H1 (cell line): ENCODE measurements at regions not wholly inside any gene's neighbourhood (a gene's known extent, or its start where the extent isn't known, plus 50 kb on each side); places are given as distances from the start of the nearest gene placed in this dataset.
A peak's percentile ranks its signal among the peaks of the same experiment; 100 is the strongest.

ENCODE experiments used
- CTCF ChIA-PET: fragments of 300-600 bp; sonication (Branson Sonifier 250); formaldehyde crosslinking; loops from one replicate; lab custom pipeline; 2021; ENCODE audit not compliant: partially characterized antibody; lab: Charles Lee
- POLR2A ChIA-PET: fragments of 300-600 bp; sonication (Branson Sonifier 250); formaldehyde crosslinking; loops from one replicate; lab custom pipeline; 2021; ENCODE audit warnings: inconsistent platforms; ENCODE audit not compliant: partially characterized antibody; lab: Charles Lee
- DNase-seq, 2 experiments: peaks; one replicate each; pipeline versions ENCODE4 v3.0.0 to v3.0.0-alpha.2; 2010 to 2022; ENCODE audit warnings: low spot score in 2 of 2, low read depth in 1 of 2, mixed read lengths in 1 of 2
- FAIRE-seq: peaks from 2 replicates; lab custom pipeline; 2011; peaks lifted over from hg19 to GRCh38; lab: Jason Lieb, UNC
- H2AFZ ChIP-seq: 2 replicates; pipeline ENCODE4 v1.8.1; 2012; ENCODE audit warnings: low read length, inconsistent platforms
- H2AK5ac ChIP-seq: 2 replicates; pipeline ENCODE4 v1.6.1; 2013; ENCODE audit warnings: low read depth, low read length
- H2BK120ac ChIP-seq: replicated peaks from 2 replicates; pipeline ENCODE3; 2013; ENCODE audit warnings: low read depth, low read length, inconsistent platforms
- H2BK12ac ChIP-seq: 2 replicates; pipeline ENCODE4 v1.6.1; 2013; ENCODE audit warnings: low read depth, low read length
- H2BK15ac ChIP-seq: 2 replicates; pipeline ENCODE4 v1.6.1; 2013; ENCODE audit warnings: low read length
- H2BK20ac ChIP-seq: 2 replicates; pipeline ENCODE4 v1.6.1; 2013; ENCODE audit warnings: low read length
- H2BK5ac ChIP-seq: 2 replicates; pipeline ENCODE4 v1.6.1; 2013; ENCODE audit warnings: low read depth, low read length
- H3K14ac ChIP-seq: 2 replicates; pipeline ENCODE4 v1.6.1; 2013; ENCODE audit warnings: inconsistent platforms; ENCODE audit not compliant: insufficient read length
- H3K18ac ChIP-seq: 2 replicates; pipeline ENCODE4 v1.6.1; 2013; ENCODE audit warnings: low read length; ENCODE audit errors: extremely low read depth
- H3K23ac ChIP-seq: 2 replicates; pipeline ENCODE4 v1.6.1; 2013; ENCODE audit warnings: inconsistent platforms; ENCODE audit not compliant: insufficient read length
- H3K23me2 ChIP-seq: 2 replicates; pipeline ENCODE4 v1.6.1; 2013; ENCODE audit warnings: low read depth, low read length
- H3K27ac ChIP-seq: 2 replicates; pipeline ENCODE4 v1.6.1; 2011; ENCODE audit warnings: low read depth, low read length, inconsistent platforms
- H3K27me3 ChIP-seq, 4 experiments: replicated peaks in 1 of 4; 1 replicate in 1 of 4; 2 replicates in 3 of 4; pipeline versions ENCODE4 v1.6.1 to v1.8.1; 2011 to 2013; ENCODE audit warnings: low read length in 3 of 4, mild to moderate bottlenecking in 3 of 4, inconsistent platforms in 2 of 4, mixed read lengths in 2 of 4, moderate library complexity in 1 of 4; ENCODE audit not compliant: control insufficient read depth in 3 of 4, insufficient read depth in 3 of 4; ENCODE audit errors: extremely low read depth in 1 of 4
- H3K36me3 ChIP-seq, 4 experiments: 2 replicates each; pipeline versions ENCODE4 v1.6.1 to v1.8.1; 2011 to 2013; ENCODE audit warnings: mild to moderate bottlenecking in 4 of 4, low read length in 3 of 4, moderate library complexity in 2 of 4, control low read depth in 1 of 4, inconsistent platforms in 1 of 4; ENCODE audit not compliant: insufficient read depth in 4 of 4, control insufficient read depth in 2 of 4
- H3K4ac ChIP-seq: replicated peaks from 2 replicates; pipeline ENCODE3; 2013; ENCODE audit warnings: low read length, low read depth, mixed read lengths, inconsistent platforms; ENCODE audit not compliant: insufficient read length
- H3K4me1 ChIP-seq, 4 experiments: replicated peaks in 1 of 4; 1 replicate in 1 of 4; 2 replicates in 3 of 4; pipeline versions ENCODE4 v1.6.1 to v1.8.1; 2011 to 2013; ENCODE audit warnings: low read length in 3 of 4, inconsistent platforms in 2 of 4, mixed read lengths in 1 of 4; ENCODE audit not compliant: insufficient read depth in 4 of 4, control insufficient read depth in 3 of 4
- H3K4me2 ChIP-seq, 2 experiments: 2 replicates each; pipeline versions ENCODE4 v1.6.1 to v1.8.1; 2011 to 2013; ENCODE audit warnings: low read depth in 2 of 2, low read length in 2 of 2, control low read depth in 1 of 2, inconsistent platforms in 1 of 2, mild to moderate bottlenecking in 1 of 2; ENCODE audit not compliant: insufficient read depth in 1 of 2
- H3K4me3 ChIP-seq, 4 experiments: fragments of 200-600, 300-600 bp in 1 of 4; sonication (generic), shearing (Covaris generic), sonication (Bioruptor Twin) in 1 of 4; 2 replicates each; pipeline versions ENCODE4 v1.5.1 to v1.8.1; 2011 to 2016; ENCODE audit warnings: low read length in 4 of 4, low read depth in 3 of 4, control low read depth in 2 of 4, inconsistent platforms in 2 of 4, mild to moderate bottlenecking in 2 of 4, mixed read lengths in 1 of 4, moderate library complexity in 1 of 4; ENCODE audit not compliant: insufficient read depth in 2 of 4; ENCODE audit errors: extremely low read depth in 1 of 4
- H3K56ac ChIP-seq: replicated peaks from 2 replicates; pipeline ENCODE3; 2013; ENCODE audit warnings: low read depth, mild to moderate bottlenecking, mixed read lengths, low read length, inconsistent platforms; ENCODE audit not compliant: insufficient read length
- H3K79me1 ChIP-seq: 2 replicates; pipeline ENCODE4 v1.6.1; 2013; ENCODE audit warnings: low read depth, low read length, control low read depth
- H3K79me2 ChIP-seq, 2 experiments: 2 replicates each; pipeline versions ENCODE4 v1.6.1 to v1.8.1; 2012 to 2013; ENCODE audit warnings: low read length in 2 of 2, mild to moderate bottlenecking in 2 of 2, inconsistent platforms in 1 of 2; ENCODE audit not compliant: insufficient read depth in 2 of 2, control insufficient read depth in 1 of 2
- H3K9ac ChIP-seq, 4 experiments: replicated peaks in 1 of 4; 1 replicate in 1 of 4; 2 replicates in 3 of 4; pipeline versions ENCODE4 v1.6.1 to v1.8.1; 2011 to 2013; ENCODE audit warnings: low read depth in 3 of 4, low read length in 3 of 4, control low read depth in 2 of 4, mild to moderate bottlenecking in 2 of 4, moderate library complexity in 2 of 4, inconsistent platforms in 1 of 4; ENCODE audit errors: extremely low read depth in 1 of 4
- H3K9me3 ChIP-seq, 2 experiments: 2 replicates each; pipeline versions ENCODE4 v1.6.1 to v1.8.1; 2012 to 2013; ENCODE audit warnings: mild to moderate bottlenecking in 2 of 2, moderate library complexity in 2 of 2, control low read depth in 1 of 2, inconsistent platforms in 1 of 2, low read depth in 1 of 2, low read length in 1 of 2, mixed read lengths in 1 of 2; ENCODE audit not compliant: insufficient read depth in 2 of 2
- H4K20me1 ChIP-seq, 2 experiments: replicated peaks in 1 of 2; 2 replicates each; pipeline versions ENCODE3 to v1.8.1; 2011 to 2013; ENCODE audit warnings: inconsistent platforms in 2 of 2, low read length in 2 of 2, mild to moderate bottlenecking in 1 of 2; ENCODE audit not compliant: insufficient read depth in 2 of 2, control insufficient read depth in 1 of 2
- H4K5ac ChIP-seq: 2 replicates; pipeline ENCODE4 v1.6.1; 2013; ENCODE audit warnings: low read length, low read depth, mixed read lengths, inconsistent platforms; ENCODE audit not compliant: insufficient read length
- H4K8ac ChIP-seq: 2 replicates; pipeline ENCODE4 v1.8.0; 2013; ENCODE audit warnings: mild to moderate bottlenecking, moderate library complexity, low read length, inconsistent platforms; ENCODE audit not compliant: insufficient read depth; ENCODE audit errors: extremely low read depth
- H4K91ac ChIP-seq: replicated peaks from 2 replicates; pipeline ENCODE3; 2013; ENCODE audit warnings: low read length, mixed read lengths, inconsistent platforms; ENCODE audit not compliant: insufficient read length
- BACH1 ChIP-seq: IDR thresholded peaks from 2 replicates; pipeline ENCODE4 v1.6.1; 2012; ENCODE audit warnings: low read length, improper control_type of control experiment
- CEBPB ChIP-seq: IDR thresholded peaks from 2 replicates; pipeline ENCODE4 v1.6.1; 2012; ENCODE audit warnings: low read depth, low read length
- CREB1 ChIP-seq: IDR thresholded peaks from 2 replicates; pipeline ENCODE4 v1.6.1; 2012; ENCODE audit warnings: inconsistent platforms
- GABPA ChIP-seq: IDR thresholded peaks from 2 replicates; pipeline ENCODE4 v1.6.1; 2011; ENCODE audit warnings: mild to moderate bottlenecking, low read length, moderate library complexity, borderline replicate concordance; ENCODE audit not compliant: insufficient read depth
- HDAC2 ChIP-seq, 2 experiments: fragments of 300-600 bp in 1 of 2; sonication (generic) in 1 of 2; IDR thresholded peaks; 2 replicates each; pipeline ENCODE4 v1.6.1; 2011 to 2012; ENCODE audit warnings: low read depth in 2 of 2, low read length in 2 of 2, mild to moderate bottlenecking in 2 of 2, moderate library complexity in 2 of 2, borderline replicate concordance in 1 of 2, inconsistent platforms in 1 of 2
- JUND ChIP-seq: IDR thresholded peaks from 2 replicates; pipeline ENCODE4 v1.6.1; 2011; ENCODE audit warnings: mild to moderate bottlenecking, improper control_type of control experiment, low read length
- RBBP5 ChIP-seq: IDR thresholded peaks from 2 replicates; pipeline ENCODE4 v1.7.1; 2012; ENCODE audit warnings: low read depth, mild to moderate bottlenecking, inconsistent platforms, low read length, moderate library complexity, borderline replicate concordance
- SAP30 ChIP-seq: fragments of 300-600 bp; sonication (generic); IDR thresholded peaks from 2 replicates; pipeline ENCODE4 v1.7.1; 2012; ENCODE audit warnings: low read length, moderate library complexity, mild to moderate bottlenecking, inconsistent platforms; ENCODE audit not compliant: insufficient read depth, insufficient replicate concordance
- SIX5 ChIP-seq: IDR thresholded peaks from 2 replicates; pipeline ENCODE4 v1.6.1; 2011; ENCODE audit warnings: mild to moderate bottlenecking, low read depth, low read length
- SRF ChIP-seq: IDR thresholded peaks from 2 replicates; pipeline ENCODE4 v1.6.1; 2011; ENCODE audit warnings: mild to moderate bottlenecking, low read depth, low read length, moderate library complexity
- TAF7 ChIP-seq: optimal IDR thresholded peaks from 2 replicates; pipeline ENCODE3; 2011; ENCODE audit warnings: low read depth, mild to moderate bottlenecking, inconsistent platforms, low read length, moderate library complexity, borderline replicate concordance
- TBP ChIP-seq: IDR thresholded peaks from 2 replicates; pipeline ENCODE4 v1.6.1; 2011; ENCODE audit warnings: low read depth, low read length, improper control_type of control experiment
- WGBS, 2 experiments: shearing (Covaris generic) in 1 of 2; methylation state at CpG; one replicate each; pipeline versions ENCODE4 v1.1.6 to v1.1.7; 2013 to 2015; ENCODE audit warnings: low lambda C conversion rate in 2 of 2, mixed read lengths in 2 of 2, inconsistent platforms in 1 of 2, low coverage in 1 of 2, missing lambda C conversion rate in 1 of 2; ENCODE audit not compliant: insufficient replicate concordance in 2 of 2, insufficient coverage in 1 of 2, insufficient read length in 1 of 2; ENCODE audit errors: extremely low coverage in 1 of 2, missing lambda C conversion rate in 1 of 2; 5-methylcytosine and 5-hydroxymethylcytosine counted together
- TF ChIP-seq, protein P1 (sequence below): IDR thresholded peaks from 2 replicates; pipeline ENCODE4 v1.6.1; 2012; ENCODE audit warnings: inconsistent platforms

DNA sequence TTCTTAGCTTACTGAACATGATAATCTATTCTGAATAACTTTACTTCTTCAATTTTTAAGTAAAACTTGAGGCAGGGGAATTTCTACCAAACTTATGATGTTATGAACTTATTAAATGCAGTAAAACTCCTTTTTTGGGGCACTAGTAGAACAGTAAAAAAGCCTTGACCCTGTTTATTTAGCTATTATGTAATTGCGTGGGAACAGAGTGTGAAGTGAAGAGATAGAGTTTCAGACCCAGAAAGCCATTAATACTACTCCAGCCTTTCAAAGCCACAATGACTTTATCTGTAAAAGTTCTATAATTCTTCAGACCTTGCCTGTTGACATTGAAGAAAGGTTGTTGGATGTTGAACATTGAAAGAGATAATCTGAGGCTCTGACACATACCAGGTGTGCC, 638.8 kb upstream of the GRM7 start:
- H3K79me1 ChIP-seq: no peaks in the 10 kb centered on the region
- no peaks in the 10 kb centered on the region for H3K27me3 ChIP-seq
- ChIA-PET POLR2A (no interaction called here), CTCF (interaction anchor here (1.0 kb wide), 1 partner anchor 18 kb away, joined by 3 read pairs; no protein-coding TSS in a partner anchor)
- no peaks in the 10 kb centered on the region for H3K23me2 ChIP-seq
- no peak overlapping the region for H2AK5ac ChIP-seq
- no peaks in the 10 kb centered on the region for H3K79me2 ChIP-seq
- no peaks in the 10 kb centered on the region; a peak in 1 of 7 replicates for H3K4me1 ChIP-seq
- no peak overlapping the region for H2BK12ac ChIP-seq
- H3K23ac ChIP-seq: no peak overlapping the region
- no peak overlapping the region for H4K91ac ChIP-seq
- H3K4me3 ChIP-seq: no peak overlapping the region
- H4K20me1 ChIP-seq: no peaks in the 10 kb centered on the region
- no peak overlapping the region for H3K18ac ChIP-seq
- no peak overlapping the region for H2BK15ac ChIP-seq
- no peak overlapping the region for H2BK5ac ChIP-seq
- DNase-seq: no peak
- 94% methylated on average over 1 of the region's 1 CpG; no CpG with 5 or more reads in 1 of the 2 experiments for WGBS, 2 experiments
- no peak overlapping the region for H3K27ac ChIP-seq
- TF ChIP-seq, protein P1, sequence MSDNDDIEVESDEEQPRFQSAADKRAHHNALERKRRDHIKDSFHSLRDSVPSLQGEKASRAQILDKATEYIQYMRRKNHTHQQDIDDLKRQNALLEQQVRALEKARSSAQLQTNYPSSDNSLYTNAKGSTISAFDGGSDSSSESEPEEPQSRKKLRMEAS: no peak
- TF ChIP-seq TBP (no peak), CEBPB (no peak), JUND (no peak), CREB1 (no peak), SAP30 (no peak), SRF (no peak), BACH1 (no peak), HDAC2 (IDR thresholded peaks at IDR 0.05; ENCODE audit: borderline replicate concordance in 1 of 2, low read depth in 2 of 2, low read length in 2 of 2) (no peak), SIX5 (no peak), GABPA (no peak), RBBP5 (no peak), TAF7 (no peak)
- TF ChIP-seq, all 59 proteins: peak for 0
- Histone ChIP-seq H2AFZ (peak overlapping the region; percentile 65; the same call in 1 of the 2 replicates), H3K4ac (no peak overlapping the region), H3K9ac (no peak overlapping the region), H3K9me3 (no peaks in the 10 kb centered on the region), H4K8ac (no peak overlapping the region), H2BK120ac (no peak overlapping the region), H3K4me2 (no peak overlapping the region), H3K36me3 (no peaks in the 10 kb centered on the region), H4K5ac (no peak overlapping the region), H3K14ac (no peak overlapping the region), H2BK20ac (no peak overlapping the region), H3K56ac (no peak overlapping the region)
- no peak for FAIRE-seq
